ENCODE measurements at regions not wholly inside any gene's neighbourhood (a gene's known extent, or its start where the extent isn't known, plus 50 kb on each side); places are given as distances from the start of the nearest gene placed in this dataset.

DNA sequence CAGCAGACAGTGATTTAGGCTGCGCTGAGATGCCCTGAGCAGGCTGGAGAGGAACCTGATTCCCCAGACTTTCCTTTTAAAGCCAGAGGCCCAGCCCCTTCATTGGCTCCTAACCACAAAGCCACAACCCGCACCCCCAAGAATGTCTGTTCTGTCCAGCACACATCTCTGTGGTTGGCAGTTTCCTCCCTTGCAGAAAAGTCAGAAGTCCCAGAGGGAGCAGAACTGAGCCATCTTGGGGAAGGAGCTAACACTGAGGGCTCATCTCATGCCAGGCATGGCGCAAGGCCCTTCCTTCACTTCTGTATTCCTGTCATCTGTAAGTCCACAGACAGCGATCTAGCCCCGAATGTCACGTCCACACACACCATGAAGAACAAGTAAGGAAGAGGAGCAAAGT lies 97.1 kb upstream of the SYT13 start:
- no peak overlapping the region for H3K4me3 ChIP-seq (ENCODE audit: low read depth, low read length)
- TF ChIP-seq, protein P1, sequence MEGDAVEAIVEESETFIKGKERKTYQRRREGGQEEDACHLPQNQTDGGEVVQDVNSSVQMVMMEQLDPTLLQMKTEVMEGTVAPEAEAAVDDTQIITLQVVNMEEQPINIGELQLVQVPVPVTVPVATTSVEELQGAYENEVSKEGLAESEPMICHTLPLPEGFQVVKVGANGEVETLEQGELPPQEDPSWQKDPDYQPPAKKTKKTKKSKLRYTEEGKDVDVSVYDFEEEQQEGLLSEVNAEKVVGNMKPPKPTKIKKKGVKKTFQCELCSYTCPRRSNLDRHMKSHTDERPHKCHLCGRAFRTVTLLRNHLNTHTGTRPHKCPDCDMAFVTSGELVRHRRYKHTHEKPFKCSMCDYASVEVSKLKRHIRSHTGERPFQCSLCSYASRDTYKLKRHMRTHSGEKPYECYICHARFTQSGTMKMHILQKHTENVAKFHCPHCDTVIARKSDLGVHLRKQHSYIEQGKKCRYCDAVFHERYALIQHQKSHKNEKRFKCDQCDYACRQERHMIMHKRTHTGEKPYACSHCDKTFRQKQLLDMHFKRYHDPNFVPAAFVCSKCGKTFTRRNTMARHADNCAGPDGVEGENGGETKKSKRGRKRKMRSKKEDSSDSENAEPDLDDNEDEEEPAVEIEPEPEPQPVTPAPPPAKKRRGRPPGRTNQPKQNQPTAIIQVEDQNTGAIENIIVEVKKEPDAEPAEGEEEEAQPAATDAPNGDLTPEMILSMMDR (conservative IDR thresholded peaks at IDR 0.05; ENCODE audit: low read depth, low read length), result no peak
- peak; percentile 48 for DNase-seq (ENCODE audit: low read depth)

DNA sequence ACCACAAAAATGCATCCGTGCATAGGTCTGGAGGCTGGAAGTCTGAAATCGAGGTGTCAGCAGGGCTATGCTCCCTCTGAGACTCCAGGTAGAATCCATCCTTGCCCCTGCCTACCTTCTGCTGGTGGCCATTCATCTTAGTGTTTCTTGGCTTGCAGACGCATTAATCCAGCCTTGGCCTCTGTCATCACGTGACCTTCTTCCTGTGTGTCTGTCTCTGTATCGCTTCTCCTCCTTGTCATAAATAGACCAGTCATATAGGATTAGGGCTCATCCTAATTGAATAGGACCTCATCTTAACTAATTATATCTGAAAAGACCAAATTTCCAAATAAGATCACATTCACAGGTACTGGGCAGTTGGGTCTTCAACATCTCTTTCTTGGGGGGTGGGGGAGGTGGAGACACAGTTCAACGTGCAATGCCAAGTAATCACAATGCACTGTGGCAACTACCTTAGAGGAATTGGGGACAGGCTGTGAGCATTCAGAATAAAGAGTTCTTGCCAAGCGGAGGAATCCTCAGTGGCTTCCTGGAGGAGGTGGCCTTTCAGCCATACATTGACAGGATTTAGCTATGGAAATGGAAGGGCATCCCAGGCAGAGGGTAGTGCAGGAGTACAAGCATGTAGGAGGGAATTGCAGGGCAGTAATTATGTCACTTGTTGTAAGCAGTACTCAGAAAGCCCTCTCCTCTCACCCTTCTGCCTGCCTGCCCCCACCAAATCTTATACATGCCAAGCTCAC lies 96.2 kb upstream of the SYT13 start:
- TF ChIP-seq, protein P1 (conservative IDR thresholded peaks at IDR 0.05; ENCODE audit: low read depth, low read length), result no peak
- no peak for DNase-seq (ENCODE audit: low read depth)
- H3K4me3 ChIP-seq (ENCODE audit: low read depth, low read length), result no peak overlapping the region

DNA sequence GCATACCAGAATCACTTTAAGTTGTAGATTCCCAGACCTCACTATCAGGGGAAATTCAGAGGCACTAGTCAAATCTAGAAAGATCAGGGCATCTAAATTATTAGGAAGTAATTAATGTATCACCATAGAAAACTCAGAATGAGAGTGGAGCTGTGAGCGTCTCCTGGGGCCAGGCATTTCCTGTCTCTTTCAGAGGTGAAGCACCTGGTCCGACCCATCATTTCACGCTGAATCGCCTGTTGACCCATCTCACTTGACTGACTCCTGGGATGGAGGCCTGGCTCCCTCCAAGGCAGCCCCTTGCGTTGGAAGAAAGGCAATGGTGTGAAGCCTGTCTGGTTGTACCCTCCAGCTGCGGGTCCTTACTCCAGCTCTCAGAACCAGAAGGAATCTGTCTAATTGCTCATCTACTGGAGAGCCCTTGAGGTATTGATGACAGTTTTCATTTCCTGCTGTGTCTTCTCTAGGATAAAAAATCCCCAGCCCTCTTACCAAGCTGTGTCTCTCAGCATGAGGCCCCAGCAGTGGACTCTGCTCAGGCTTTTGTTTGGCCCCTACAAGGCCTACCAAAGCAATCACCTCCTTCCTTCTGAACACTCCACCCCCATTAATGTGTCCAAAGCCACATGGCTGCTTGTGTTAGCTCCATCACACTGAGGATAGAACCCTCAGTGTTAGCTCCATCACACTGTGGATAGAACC lies 93.2 kb upstream of the SYT13 start:
- TF ChIP-seq, protein P1 (conservative IDR thresholded peaks at IDR 0.05; ENCODE audit: low read depth, low read length), result no peak
- DNase-seq (ENCODE audit: low read depth), result no peak
- no peak overlapping the region for H3K4me3 ChIP-seq (ENCODE audit: low read depth, low read length)

GRCh38 chr11:45378516-45378915 lies 92.4 kb upstream of the SYT13 start:
- DNase-seq (ENCODE audit: low read depth), result no peak
- TF ChIP-seq, protein P1 (conservative IDR thresholded peaks at IDR 0.05; ENCODE audit: low read depth, low read length), result no peak
- H3K4me3 ChIP-seq (ENCODE audit: low read depth, low read length), result no peak overlapping the region

DNA sequence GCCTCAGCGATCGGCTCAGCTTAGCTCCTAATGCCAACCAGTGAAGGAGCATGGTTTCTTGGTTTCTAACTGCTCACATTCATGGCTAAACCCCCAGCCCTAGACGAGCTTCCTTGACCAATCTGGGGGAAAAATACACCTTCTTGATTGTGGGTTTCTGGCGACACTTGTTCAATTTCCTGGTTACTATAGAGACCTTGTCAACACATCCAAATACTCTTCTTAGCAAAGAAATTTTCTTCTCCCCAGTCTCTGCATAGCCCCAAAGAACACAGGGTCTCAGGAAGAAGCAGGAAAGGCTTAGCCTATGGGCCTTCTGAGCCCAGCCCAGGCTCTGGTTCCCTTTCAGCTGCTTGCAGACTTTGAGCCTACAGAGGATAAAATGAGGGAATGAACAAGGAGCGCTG lies 88.5 kb upstream of the SYT13 start:
- TF ChIP-seq, protein P1 (conservative IDR thresholded peaks at IDR 0.05; ENCODE audit: low read depth, low read length), result no peak
- no peak for DNase-seq (ENCODE audit: low read depth)
- no peak overlapping the region for H3K4me3 ChIP-seq (ENCODE audit: low read depth, low read length)

DNA sequence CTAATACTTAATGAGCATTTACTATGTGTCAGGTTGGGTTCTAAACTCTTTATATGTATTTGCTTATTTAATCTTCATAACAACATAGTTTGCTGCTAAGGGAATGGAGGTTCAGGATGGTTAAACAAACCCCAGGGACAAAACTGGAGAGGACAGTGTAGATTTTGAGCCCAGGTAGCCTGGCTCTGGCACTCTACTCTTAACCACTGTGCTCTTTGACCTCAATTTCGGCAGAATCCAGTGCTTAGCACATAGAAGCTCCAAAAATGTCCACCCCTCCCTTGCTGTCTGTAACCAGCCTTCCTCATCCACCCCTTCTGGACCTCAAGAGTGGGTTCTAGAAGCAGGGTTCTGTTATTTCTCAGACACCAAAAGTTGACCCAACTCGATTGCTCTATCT lies 88.0 kb upstream of the SYT13 start:
- TF ChIP-seq, protein P1 (conservative IDR thresholded peaks at IDR 0.05; ENCODE audit: low read depth, low read length), result no peak
- DNase-seq (ENCODE audit: low read depth), result no peak
- no peak overlapping the region for H3K4me3 ChIP-seq (ENCODE audit: low read depth, low read length)
